Activated naive CD8-positive, alpha-beta T cell treated with anti-CD3 and anti-CD28 coated beads for 36 hours (primary cell): ENCODE measurements at regions not wholly inside any gene's neighbourhood (a gene's known extent, or its start where the extent isn't known, plus 50 kb on each side); places are given as distances from the start of the nearest gene placed in this dataset.
A peak's percentile ranks its signal among the peaks of the same experiment; 100 is the strongest.

ENCODE experiments used
- DNase-seq: peaks from one replicate; pipeline ENCODE4 v3.0.0; 2021
- H3K27ac Mint-ChIP-seq: one replicate; pipeline ENCODE4 v1.8.0; 2022; ENCODE audit warnings: mild to moderate bottlenecking, moderate library complexity, mixed read lengths
- H3K27me3 Mint-ChIP-seq: one replicate; pipeline ENCODE4 v1.8.0; 2022; ENCODE audit warnings: mild to moderate bottlenecking, mixed read lengths
- H3K36me3 Mint-ChIP-seq: one replicate; pipeline ENCODE4 v1.8.0; 2021; ENCODE audit warnings: mild to moderate bottlenecking, mixed read lengths
- H3K4me1 Mint-ChIP-seq: one replicate; pipeline ENCODE4 v1.8.0; 2021; ENCODE audit warnings: mixed read lengths
- H3K4me3 Mint-ChIP-seq: one replicate; pipeline ENCODE4 v1.8.0; 2022; ENCODE audit warnings: mild to moderate bottlenecking, moderate library complexity, mixed read lengths
- H3K9me3 Mint-ChIP-seq: one replicate; pipeline ENCODE4 v1.8.0; 2022; ENCODE audit warnings: mixed read lengths

DNA sequence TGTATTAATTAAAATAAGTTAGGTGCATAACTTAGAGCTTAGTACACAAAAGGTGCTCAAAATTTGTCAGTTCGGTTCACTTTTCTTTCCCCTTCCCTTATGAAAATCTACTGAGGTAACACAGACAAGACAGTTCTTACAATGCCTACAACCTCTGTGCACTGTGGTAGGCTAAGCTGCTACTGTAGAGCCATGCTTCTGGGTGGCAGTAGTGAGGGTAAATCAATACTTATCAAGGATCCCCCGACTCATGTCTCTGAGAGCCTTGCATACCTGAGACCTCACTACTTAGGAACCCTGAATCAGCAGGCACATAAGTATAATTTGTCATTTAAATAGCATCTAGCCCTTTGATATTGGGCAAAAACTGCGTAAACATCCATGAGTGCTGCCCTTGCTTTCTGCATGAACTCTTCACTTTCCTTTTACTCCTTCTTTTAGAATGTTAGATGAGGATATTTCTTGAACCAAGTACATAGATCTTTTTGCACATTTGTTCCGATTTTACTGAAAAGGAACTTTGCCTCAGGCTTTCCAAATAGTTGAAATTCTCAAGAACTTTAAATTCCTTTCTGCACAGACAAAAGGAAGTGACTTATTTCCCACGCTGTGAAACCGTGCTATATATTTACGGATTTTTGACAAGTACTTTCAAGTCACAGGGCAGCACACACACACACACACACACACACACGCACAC, 234.4 kb downstream of the TRIB2 start:
- Mint-ChIP-seq H3K9me3 (no peaks in the 10 kb centered on the region), H3K27me3 (peaks cover 40% of the 10 kb centered on the region), H3K4me1 (peaks cover 14% of the 10 kb centered on the region), H3K4me3 (no peak overlapping the region), H3K36me3 (no peaks in the 10 kb centered on the region), H3K27ac (no peak overlapping the region)
- DNase-seq: no peak

DNA sequence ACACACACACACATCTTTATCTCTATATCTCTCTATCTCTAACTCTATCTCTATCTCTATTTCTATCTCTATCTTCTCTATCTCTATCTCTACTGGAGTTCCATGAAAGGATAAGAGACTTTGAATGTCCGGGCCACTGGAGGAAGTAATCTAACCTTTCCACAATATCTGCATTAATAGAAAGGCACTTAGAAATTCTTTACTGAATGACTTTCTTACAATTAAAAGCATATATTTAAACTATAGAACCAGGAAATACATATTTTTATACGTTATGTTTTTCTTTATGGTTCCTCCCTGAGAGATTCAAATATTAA, 234.9 kb downstream of the TRIB2 start:
- peaks cover 14% of the 10 kb centered on the region for H3K4me1 Mint-ChIP-seq
- peaks cover 40% of the 10 kb centered on the region for H3K27me3 Mint-ChIP-seq
- no peak overlapping the region for H3K27ac Mint-ChIP-seq
- H3K4me3 Mint-ChIP-seq: no peak overlapping the region
- H3K36me3 Mint-ChIP-seq: no peaks in the 10 kb centered on the region
- no peaks in the 10 kb centered on the region for H3K9me3 Mint-ChIP-seq
- DNase-seq: no peak

GRCh38 chr2:12953596-12953995, 236.9 kb downstream of the TRIB2 start:
- Mint-ChIP-seq H3K9me3 (no peaks in the 10 kb centered on the region), H3K27ac (no peak overlapping the region), H3K27me3 (peaks cover 52% of the 10 kb centered on the region), H3K4me3 (no peak overlapping the region), H3K36me3 (no peaks in the 10 kb centered on the region), H3K4me1 (peaks cover 14% of the 10 kb centered on the region)
- DNase-seq: no peak

- H3K9me3 Mint-ChIP-seq: peaks cover 10% of the 10 kb centered on the region
- peaks cover 4% of the 10 kb centered on the region for H3K4me1 Mint-ChIP-seq
- DNase-seq: no peak
- H3K27me3 Mint-ChIP-seq: peaks cover 60% of the 10 kb centered on the region
- no peak overlapping the region for H3K4me3 Mint-ChIP-seq
- no peak overlapping the region for H3K27ac Mint-ChIP-seq
- H3K36me3 Mint-ChIP-seq: no peaks in the 10 kb centered on the region
These were observed 239.1 kb downstream of the TRIB2 start for GRCh38 chr2:12955864-12956263.

GRCh38 chr2:12957251-12957650, 240.5 kb downstream of the TRIB2 start:
- Mint-ChIP-seq H3K4me3 (no peak overlapping the region), H3K4me1 (peaks cover 1% of the 10 kb centered on the region), H3K9me3 (peaks cover 10% of the 10 kb centered on the region), H3K27me3 (peaks cover 51% of the 10 kb centered on the region), H3K27ac (no peak overlapping the region), H3K36me3 (no peaks in the 10 kb centered on the region)
- DNase-seq: no peak

DNA sequence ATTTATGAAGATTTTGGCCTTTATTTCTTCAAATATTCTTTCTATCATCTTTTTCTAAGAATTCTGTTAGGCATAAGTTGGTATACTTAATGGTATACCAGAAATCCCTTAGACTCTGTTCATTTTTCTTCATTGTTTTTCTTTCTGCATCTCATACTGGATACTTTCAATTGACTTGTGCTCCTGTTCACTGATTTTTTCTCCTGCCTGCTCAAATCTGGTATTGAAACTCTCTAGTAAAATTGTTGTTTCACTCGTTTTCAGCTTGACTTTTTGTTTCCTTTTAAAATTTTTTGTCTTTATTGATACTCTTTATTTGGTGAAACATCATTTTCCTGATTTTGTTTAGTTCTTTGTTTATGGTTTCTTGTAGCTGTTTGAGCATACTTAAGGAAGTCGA, 243.2 kb downstream of the TRIB2 start:
- peaks cover 39% of the 10 kb centered on the region for H3K27me3 Mint-ChIP-seq
- H3K27ac Mint-ChIP-seq: no peak overlapping the region
- DNase-seq: no peak
- H3K4me3 Mint-ChIP-seq: no peak overlapping the region
- peaks cover 8% of the 10 kb centered on the region for H3K4me1 Mint-ChIP-seq
- peaks cover 10% of the 10 kb centered on the region for H3K9me3 Mint-ChIP-seq
- H3K36me3 Mint-ChIP-seq: no peaks in the 10 kb centered on the region

DNA sequence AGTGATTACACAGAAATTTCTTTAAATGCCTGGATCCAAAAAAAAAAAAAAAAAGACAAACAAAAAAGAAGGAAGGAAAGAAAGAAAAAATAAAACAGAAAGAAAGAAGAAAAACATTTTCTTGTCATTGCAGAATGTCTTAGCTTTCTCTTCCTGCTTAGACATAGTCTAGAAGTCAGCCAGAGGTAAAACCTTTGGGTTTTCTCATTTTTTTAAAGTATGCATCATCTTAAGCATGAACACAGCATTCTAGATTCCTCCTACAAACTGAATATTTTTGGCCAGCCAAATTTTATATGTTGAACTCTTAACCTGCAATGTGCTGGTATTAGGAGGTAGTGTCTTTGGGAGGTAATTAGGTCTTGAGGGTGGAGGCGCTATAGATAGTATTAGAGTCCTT, 243.9 kb downstream of the TRIB2 start:
- Mint-ChIP-seq H3K4me3 (no peak overlapping the region), H3K36me3 (no peaks in the 10 kb centered on the region), H3K27ac (no peak overlapping the region), H3K27me3 (peaks cover 34% of the 10 kb centered on the region), H3K4me1 (peaks cover 14% of the 10 kb centered on the region), H3K9me3 (peaks cover 10% of the 10 kb centered on the region)
- no peak for DNase-seq

- no peak overlapping the region for H3K4me3 Mint-ChIP-seq
- H3K36me3 Mint-ChIP-seq: no peaks in the 10 kb centered on the region
- peaks cover 38% of the 10 kb centered on the region for H3K27me3 Mint-ChIP-seq
- H3K9me3 Mint-ChIP-seq: peaks cover 4% of the 10 kb centered on the region
- no peak for DNase-seq
- peak overlapping the region; percentile 47 for H3K27ac Mint-ChIP-seq
- H3K4me1 Mint-ChIP-seq: peaks cover 22% of the 10 kb centered on the region
These were observed 248.3 kb downstream of the TRIB2 start for GRCh38 chr2:12964904-12965539.

- no peak for DNase-seq
- Mint-ChIP-seq H3K4me1 (peaks cover 22% of the 10 kb centered on the region), H3K27me3 (peaks cover 37% of the 10 kb centered on the region), H3K27ac (peak overlapping the region; percentile 47), H3K36me3 (no peaks in the 10 kb centered on the region), H3K4me3 (peak overlapping the region; percentile 32), H3K9me3 (no peaks in the 10 kb centered on the region)
These were observed 249.0 kb downstream of the TRIB2 start for GRCh38 chr2:12965540-12966269.

- Mint-ChIP-seq H3K36me3 (no peaks in the 10 kb centered on the region), H3K4me1 (peaks cover 22% of the 10 kb centered on the region), H3K9me3 (no peaks in the 10 kb centered on the region), H3K27ac (no peak overlapping the region), H3K27me3 (peaks cover 50% of the 10 kb centered on the region), H3K4me3 (no peak overlapping the region)
- DNase-seq: no peak
These were observed 251.1 kb downstream of the TRIB2 start for GRCh38 chr2:12967804-12968203.

GRCh38 chr2:12968399-12968798, 251.7 kb downstream of the TRIB2 start:
- H3K27me3 Mint-ChIP-seq: peaks cover 46% of the 10 kb centered on the region
- H3K4me1 Mint-ChIP-seq: peaks cover 18% of the 10 kb centered on the region
- no peaks in the 10 kb centered on the region for H3K9me3 Mint-ChIP-seq
- H3K4me3 Mint-ChIP-seq: no peak overlapping the region
- no peak for DNase-seq
- H3K36me3 Mint-ChIP-seq: no peaks in the 10 kb centered on the region
- H3K27ac Mint-ChIP-seq: no peak overlapping the region

DNA sequence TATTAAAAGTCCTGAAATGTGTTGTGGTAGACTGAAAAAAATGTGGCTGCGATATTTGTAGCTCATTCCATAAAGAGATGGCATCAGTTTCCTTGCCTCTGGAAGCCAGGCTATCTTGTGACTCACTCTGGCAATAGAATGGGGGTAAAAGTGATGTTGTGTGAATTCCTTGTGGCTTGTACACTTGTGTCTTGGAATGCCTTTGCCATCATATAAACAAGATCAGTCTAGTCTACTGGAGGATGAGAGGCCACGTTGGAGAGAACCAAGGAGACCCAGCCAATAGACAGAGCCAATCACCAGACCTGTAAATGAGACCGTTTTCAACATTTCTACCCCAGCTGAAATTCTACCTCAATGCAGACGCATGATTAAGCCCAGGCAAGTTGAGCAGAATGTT, 254.1 kb downstream of the TRIB2 start:
- Mint-ChIP-seq H3K9me3 (peaks cover 2% of the 10 kb centered on the region), H3K27me3 (peaks cover 42% of the 10 kb centered on the region), H3K27ac (no peak overlapping the region), H3K4me1 (peaks cover 5% of the 10 kb centered on the region), H3K36me3 (no peaks in the 10 kb centered on the region), H3K4me3 (no peak overlapping the region)
- DNase-seq: no peak

DNA sequence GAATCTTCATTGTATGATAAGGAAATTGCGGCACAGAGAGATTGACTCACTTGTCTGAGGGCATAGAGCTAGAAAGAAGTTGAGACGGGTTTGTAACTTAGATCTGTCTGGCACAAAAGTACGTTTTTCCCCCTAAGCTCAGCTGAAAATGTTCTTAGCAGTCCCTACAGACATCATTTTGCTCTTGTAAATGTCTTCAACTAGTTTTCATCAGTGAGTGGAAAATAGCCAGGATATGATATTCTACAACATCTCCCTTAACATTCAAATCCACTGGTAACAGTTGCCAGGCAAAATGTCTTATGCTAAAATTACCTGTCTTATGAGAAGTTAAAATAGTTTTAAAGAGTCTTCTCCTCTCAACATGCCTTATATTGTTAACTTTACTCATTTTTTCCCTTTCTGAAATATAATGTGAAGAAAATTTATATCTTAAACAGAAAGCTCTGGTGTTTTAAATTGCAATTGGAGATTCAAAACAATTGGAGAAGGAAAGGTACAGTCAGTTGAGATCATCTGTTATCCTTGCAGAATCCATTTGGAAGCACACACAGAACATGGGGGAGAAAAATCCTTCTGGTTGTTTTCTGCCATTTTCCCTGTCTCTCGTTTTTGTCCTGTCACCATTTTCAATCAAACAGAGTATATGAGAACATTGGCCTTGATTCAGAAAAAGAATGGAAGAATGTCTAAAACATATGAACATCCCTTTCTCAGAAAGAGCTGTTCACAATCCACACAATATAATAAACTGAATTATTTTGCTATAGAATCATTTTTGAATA, 255.0 kb downstream of the TRIB2 start:
- H3K4me3 Mint-ChIP-seq: no peak overlapping the region
- DNase-seq: no peak

DNA sequence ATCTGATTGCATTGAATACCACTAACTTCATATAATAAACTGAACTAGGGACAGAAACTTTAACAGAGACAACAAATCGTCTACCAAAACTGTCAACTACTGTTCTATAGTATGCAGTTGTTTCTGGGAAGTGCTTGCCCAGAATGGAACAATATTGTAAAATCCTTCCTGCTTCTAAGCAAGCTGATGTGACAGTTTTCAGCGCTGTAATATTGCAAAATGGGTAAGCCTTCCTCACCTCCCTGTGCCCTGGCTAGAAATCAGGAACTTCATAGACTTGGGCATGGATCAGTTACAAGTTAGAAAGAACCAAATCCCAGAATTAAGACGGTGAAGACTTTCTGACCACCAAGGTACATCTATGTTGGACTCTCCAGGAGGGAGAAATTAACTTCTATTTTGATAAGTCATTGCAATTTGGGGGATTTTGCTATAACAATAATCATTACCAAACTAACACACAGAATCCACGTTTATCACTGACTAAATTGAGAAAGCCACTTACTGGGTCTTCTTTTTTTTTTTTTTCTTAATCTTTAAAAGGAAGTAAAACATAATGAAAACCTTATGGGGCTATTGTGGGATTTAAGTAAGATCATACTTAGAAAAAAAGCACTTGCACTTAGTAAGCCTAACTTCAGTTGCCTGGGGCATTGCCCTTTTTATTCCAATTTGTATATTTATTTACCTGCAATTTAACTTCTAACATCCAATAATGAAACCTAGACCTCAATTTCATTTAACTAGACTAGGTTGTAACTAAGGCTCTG, 261.5 kb downstream of the TRIB2 start:
- H3K9me3 Mint-ChIP-seq: peaks cover 2% of the 10 kb centered on the region
- no peak for DNase-seq
- H3K27ac Mint-ChIP-seq: no peak overlapping the region
- H3K27me3 Mint-ChIP-seq: peaks cover 14% of the 10 kb centered on the region
- H3K36me3 Mint-ChIP-seq: no peaks in the 10 kb centered on the region
- H3K4me1 Mint-ChIP-seq: no peaks in the 10 kb centered on the region
- H3K4me3 Mint-ChIP-seq: no peak overlapping the region

More for the DNA sequence above, 255.0 kb downstream of the TRIB2 start:
- H3K9me3 Mint-ChIP-seq: peaks cover 2% of the 10 kb centered on the region
- H3K4me1 Mint-ChIP-seq: no peaks in the 10 kb centered on the region
- H3K27me3 Mint-ChIP-seq: peaks cover 42% of the 10 kb centered on the region
- no peak overlapping the region for H3K27ac Mint-ChIP-seq
- H3K36me3 Mint-ChIP-seq: no peaks in the 10 kb centered on the region
